Prostate gland (tissue), 2 donors: ENCODE measurements at regions not wholly inside any gene's neighbourhood (a gene's known extent, or its start where the extent isn't known, plus 50 kb on each side); places are given as distances from the start of the nearest gene placed in this dataset.

ENCODE experiments used
- POLR2A ChIP-seq: fragments of 450-650 bp; IDR thresholded peaks from one replicate; pipeline ENCODE4 v1.6.1; 2016; ENCODE audit warnings: antibody characterized with exemption, mild to moderate bottlenecking
- TF ChIP-seq, protein P1 (sequence below), 4 experiments: fragments of 200-600 bp in 2 of 4; fragments of 450-650 bp in 2 of 4; sonication (generic) in 2 of 4; IDR thresholded peaks; 1 replicate in 3 of 4; 2 replicates in 1 of 4; pipeline ENCODE4 v1.5.1; 2016 to 2019; ENCODE audit warnings: antibody characterized with exemption in 4 of 4, mild to moderate bottlenecking in 2 of 4, moderate library complexity in 2 of 4

DNA sequence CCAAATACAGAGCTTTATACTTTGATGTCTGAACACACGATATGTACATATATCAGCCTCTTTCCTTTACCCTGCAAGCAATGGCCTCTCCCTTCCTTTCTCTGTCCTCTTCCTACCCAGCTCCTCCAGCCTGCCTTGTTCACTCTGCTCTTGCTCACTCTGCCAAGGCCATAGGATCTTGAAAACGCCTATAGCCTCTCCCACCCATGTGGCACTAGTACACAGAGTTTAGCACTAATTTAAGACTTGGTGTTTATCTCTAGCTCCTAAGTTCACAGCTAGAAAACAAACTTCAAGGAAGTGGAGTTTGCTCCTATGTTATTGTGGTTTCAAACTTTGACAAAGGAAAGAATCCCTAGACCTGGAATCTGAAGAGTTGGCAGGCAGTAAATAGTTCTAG is 225.0 kb upstream of the RUNX1 start:
- TF ChIP-seq, protein P1, sequence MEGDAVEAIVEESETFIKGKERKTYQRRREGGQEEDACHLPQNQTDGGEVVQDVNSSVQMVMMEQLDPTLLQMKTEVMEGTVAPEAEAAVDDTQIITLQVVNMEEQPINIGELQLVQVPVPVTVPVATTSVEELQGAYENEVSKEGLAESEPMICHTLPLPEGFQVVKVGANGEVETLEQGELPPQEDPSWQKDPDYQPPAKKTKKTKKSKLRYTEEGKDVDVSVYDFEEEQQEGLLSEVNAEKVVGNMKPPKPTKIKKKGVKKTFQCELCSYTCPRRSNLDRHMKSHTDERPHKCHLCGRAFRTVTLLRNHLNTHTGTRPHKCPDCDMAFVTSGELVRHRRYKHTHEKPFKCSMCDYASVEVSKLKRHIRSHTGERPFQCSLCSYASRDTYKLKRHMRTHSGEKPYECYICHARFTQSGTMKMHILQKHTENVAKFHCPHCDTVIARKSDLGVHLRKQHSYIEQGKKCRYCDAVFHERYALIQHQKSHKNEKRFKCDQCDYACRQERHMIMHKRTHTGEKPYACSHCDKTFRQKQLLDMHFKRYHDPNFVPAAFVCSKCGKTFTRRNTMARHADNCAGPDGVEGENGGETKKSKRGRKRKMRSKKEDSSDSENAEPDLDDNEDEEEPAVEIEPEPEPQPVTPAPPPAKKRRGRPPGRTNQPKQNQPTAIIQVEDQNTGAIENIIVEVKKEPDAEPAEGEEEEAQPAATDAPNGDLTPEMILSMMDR (IDR thresholded peaks at IDR 0.05), result no peak
- no peak for TF ChIP-seq POLR2A
